AG04450 (cell line): ENCODE measurements at regions not wholly inside any gene's neighbourhood (a gene's known extent, or its start where the extent isn't known, plus 50 kb on each side); places are given as distances from the start of the nearest gene placed in this dataset.

Experiments used
- CTCF ChIA-PET: fragments of 300-600, 350-600 bp; formaldehyde crosslinking; extraction: SDS; loops from one replicate; lab custom pipeline; 2022; ENCODE audit warnings: antibody characterized with exemption, inconsistent platforms; lab: Charles Lee
- POLR2A ChIA-PET: fragments of 350-600 bp; formaldehyde crosslinking; extraction: SDS; loops from one replicate; lab custom pipeline; 2021; ENCODE audit warnings: antibody characterized with exemption, inconsistent platforms; lab: Yijun Ruan, JAX
- DNase-seq: peaks from one replicate; pipeline ENCODE4 v3.0.0-alpha.2; 2011; ENCODE audit warnings: low read depth, low spot score
- H3K27ac ChIP-seq: one replicate; pipeline ENCODE4 v1.5.1; 2012; ENCODE audit warnings: low read depth, low read length, control low read depth
- H3K27me3 ChIP-seq: one replicate; pipeline ENCODE4 v1.6.0; 2012; ENCODE audit warnings: low read length; ENCODE audit not compliant: control insufficient read depth, insufficient read depth
- H3K4me3 ChIP-seq: 2 replicates; pipeline ENCODE4 v1.5.1; 2011; ENCODE audit warnings: mild to moderate bottlenecking, low read depth, low read length, control low read depth
- H3K9me3 ChIP-seq: 2 replicates; pipeline ENCODE4 v1.5.1; 2012; ENCODE audit warnings: low read length; ENCODE audit not compliant: control insufficient read depth, insufficient read depth
- CTCF ChIP-seq: IDR thresholded peaks from 2 replicates; pipeline ENCODE4 v1.5.1; 2011; ENCODE audit warnings: low read depth, low read length, control low read depth, inconsistent platforms

GRCh38 chr3:168341956-168342936 lies 246.5 kb upstream of the GOLIM4 start:
- no peak overlapping the region for H3K4me3 ChIP-seq
- POLR2A ChIA-PET, result interaction anchor here (0.9 kb wide), 1 partner anchor 12 kb away, joined by 3 read pairs; no protein-coding TSS in a partner anchor
- no peak for DNase-seq
- no peak for TF ChIP-seq CTCF
- no peak overlapping the region for H3K27ac ChIP-seq
- no peaks in the 10 kb centered on the region for H3K27me3 ChIP-seq
- H3K9me3 ChIP-seq, result no peaks in the 10 kb centered on the region
- CTCF ChIA-PET, result interaction anchor here (0.7 kb wide), 1 partner anchor 127 kb away, joined by 4 read pairs; no protein-coding TSS in a partner anchor

GRCh38 chr3:168341192-168341815 lies 245.6 kb upstream of the GOLIM4 start:
- no peak overlapping the region for H3K27ac ChIP-seq
- no peaks in the 10 kb centered on the region for H3K27me3 ChIP-seq
- no peaks in the 10 kb centered on the region for H3K9me3 ChIP-seq
- ChIA-PET POLR2A (interaction anchor here (0.5 to 1.2 kb wide), 4 partner anchors 11 to 628 kb away, joined by 3 to 7 read pairs (median 3); no protein-coding TSS in a partner anchor), CTCF (interaction anchor here (0.5 to 1.1 kb wide), 2 partner anchors 26 to 507 kb away, joined by 3 to 5 read pairs; no protein-coding TSS in a partner anchor)
- no peak for TF ChIP-seq CTCF
- H3K4me3 ChIP-seq, result no peak overlapping the region
- peak; percentile 80 for DNase-seq

GRCh38 chr3:168338161-168338560 lies 242.4 kb upstream of the GOLIM4 start:
- Histone ChIP-seq H3K27me3 (no peaks in the 10 kb centered on the region), H3K4me3 (no peak overlapping the region), H3K9me3 (no peaks in the 10 kb centered on the region), H3K27ac (no peak overlapping the region)
- no peak for TF ChIP-seq CTCF
- ChIA-PET POLR2A (no interaction called here), CTCF (interaction anchor here (1.1 kb wide), 1 partner anchor 29 kb away, joined by 3 read pairs; no protein-coding TSS in a partner anchor)
- DNase-seq, result no peak

- ChIA-PET CTCF (no interaction called here), POLR2A (no interaction called here)
- DNase-seq, result no peak
- no peak overlapping the region for H3K4me3 ChIP-seq
- H3K27me3 ChIP-seq, result no peaks in the 10 kb centered on the region
- H3K27ac ChIP-seq, result no peak overlapping the region
- TF ChIP-seq CTCF, result no peak
- H3K9me3 ChIP-seq, result no peaks in the 10 kb centered on the region
Observed at GRCh38 chr3:168336276-168336675, 240.6 kb upstream of the GOLIM4 start.
